H1 (cell line): ENCODE measurements at regions not wholly inside any gene's neighbourhood (a gene's known extent, or its start where the extent isn't known, plus 50 kb on each side); places are given as distances from the start of the nearest gene placed in this dataset.

Experiments
- CTCF ChIA-PET: fragments of 300-600 bp; sonication (Branson Sonifier 250); formaldehyde crosslinking; loops from one replicate; lab custom pipeline; 2021; ENCODE audit not compliant: partially characterized antibody; lab: Charles Lee
- POLR2A ChIA-PET: fragments of 300-600 bp; sonication (Branson Sonifier 250); formaldehyde crosslinking; loops from one replicate; lab custom pipeline; 2021; ENCODE audit warnings: inconsistent platforms; ENCODE audit not compliant: partially characterized antibody; lab: Charles Lee
- DNase-seq, 2 experiments: peaks; one replicate each; pipeline versions ENCODE4 v3.0.0 to v3.0.0-alpha.2; 2010 to 2022; ENCODE audit warnings: low spot score in 2 of 2, low read depth in 1 of 2, mixed read lengths in 1 of 2
- FAIRE-seq: peaks from 2 replicates; lab custom pipeline; 2011; peaks lifted over from hg19 to GRCh38; lab: Jason Lieb, UNC
- H2AFZ ChIP-seq: 2 replicates; pipeline ENCODE4 v1.8.1; 2012; ENCODE audit warnings: low read length, inconsistent platforms
- H2AK5ac ChIP-seq: 2 replicates; pipeline ENCODE4 v1.6.1; 2013; ENCODE audit warnings: low read depth, low read length
- H2BK120ac ChIP-seq: replicated peaks from 2 replicates; pipeline ENCODE3; 2013; ENCODE audit warnings: low read depth, low read length, inconsistent platforms
- H2BK12ac ChIP-seq: 2 replicates; pipeline ENCODE4 v1.6.1; 2013; ENCODE audit warnings: low read depth, low read length
- H2BK15ac ChIP-seq: 2 replicates; pipeline ENCODE4 v1.6.1; 2013; ENCODE audit warnings: low read length
- H2BK20ac ChIP-seq: 2 replicates; pipeline ENCODE4 v1.6.1; 2013; ENCODE audit warnings: low read length
- H2BK5ac ChIP-seq: 2 replicates; pipeline ENCODE4 v1.6.1; 2013; ENCODE audit warnings: low read depth, low read length
- H3K14ac ChIP-seq: 2 replicates; pipeline ENCODE4 v1.6.1; 2013; ENCODE audit warnings: inconsistent platforms; ENCODE audit not compliant: insufficient read length
- H3K18ac ChIP-seq: 2 replicates; pipeline ENCODE4 v1.6.1; 2013; ENCODE audit warnings: low read length; ENCODE audit errors: extremely low read depth
- H3K23ac ChIP-seq: 2 replicates; pipeline ENCODE4 v1.6.1; 2013; ENCODE audit warnings: inconsistent platforms; ENCODE audit not compliant: insufficient read length
- H3K23me2 ChIP-seq: 2 replicates; pipeline ENCODE4 v1.6.1; 2013; ENCODE audit warnings: low read depth, low read length
- H3K27ac ChIP-seq: 2 replicates; pipeline ENCODE4 v1.6.1; 2011; ENCODE audit warnings: low read depth, low read length, inconsistent platforms
- H3K27me3 ChIP-seq, 4 experiments: replicated peaks in 1 of 4; 1 replicate in 1 of 4; 2 replicates in 3 of 4; pipeline versions ENCODE4 v1.6.1 to v1.8.1; 2011 to 2013; ENCODE audit warnings: low read length in 3 of 4, mild to moderate bottlenecking in 3 of 4, inconsistent platforms in 2 of 4, mixed read lengths in 2 of 4, moderate library complexity in 1 of 4; ENCODE audit not compliant: control insufficient read depth in 3 of 4, insufficient read depth in 3 of 4; ENCODE audit errors: extremely low read depth in 1 of 4
- H3K36me3 ChIP-seq, 4 experiments: 2 replicates each; pipeline versions ENCODE4 v1.6.1 to v1.8.1; 2011 to 2013; ENCODE audit warnings: mild to moderate bottlenecking in 4 of 4, low read length in 3 of 4, moderate library complexity in 2 of 4, control low read depth in 1 of 4, inconsistent platforms in 1 of 4; ENCODE audit not compliant: insufficient read depth in 4 of 4, control insufficient read depth in 2 of 4
- H3K4ac ChIP-seq: replicated peaks from 2 replicates; pipeline ENCODE3; 2013; ENCODE audit warnings: low read length, low read depth, mixed read lengths, inconsistent platforms; ENCODE audit not compliant: insufficient read length
- H3K4me1 ChIP-seq, 4 experiments: replicated peaks in 1 of 4; 1 replicate in 1 of 4; 2 replicates in 3 of 4; pipeline versions ENCODE4 v1.6.1 to v1.8.1; 2011 to 2013; ENCODE audit warnings: low read length in 3 of 4, inconsistent platforms in 2 of 4, mixed read lengths in 1 of 4; ENCODE audit not compliant: insufficient read depth in 4 of 4, control insufficient read depth in 3 of 4
- H3K4me2 ChIP-seq, 2 experiments: 2 replicates each; pipeline versions ENCODE4 v1.6.1 to v1.8.1; 2011 to 2013; ENCODE audit warnings: low read depth in 2 of 2, low read length in 2 of 2, control low read depth in 1 of 2, inconsistent platforms in 1 of 2, mild to moderate bottlenecking in 1 of 2; ENCODE audit not compliant: insufficient read depth in 1 of 2
- H3K4me3 ChIP-seq, 4 experiments: fragments of 200-600, 300-600 bp in 1 of 4; sonication (generic), shearing (Covaris generic), sonication (Bioruptor Twin) in 1 of 4; 2 replicates each; pipeline versions ENCODE4 v1.5.1 to v1.8.1; 2011 to 2016; ENCODE audit warnings: low read length in 4 of 4, low read depth in 3 of 4, control low read depth in 2 of 4, inconsistent platforms in 2 of 4, mild to moderate bottlenecking in 2 of 4, mixed read lengths in 1 of 4, moderate library complexity in 1 of 4; ENCODE audit not compliant: insufficient read depth in 2 of 4; ENCODE audit errors: extremely low read depth in 1 of 4
- H3K56ac ChIP-seq: replicated peaks from 2 replicates; pipeline ENCODE3; 2013; ENCODE audit warnings: low read depth, mild to moderate bottlenecking, mixed read lengths, low read length, inconsistent platforms; ENCODE audit not compliant: insufficient read length
- H3K79me1 ChIP-seq: 2 replicates; pipeline ENCODE4 v1.6.1; 2013; ENCODE audit warnings: low read depth, low read length, control low read depth
- H3K79me2 ChIP-seq, 2 experiments: 2 replicates each; pipeline versions ENCODE4 v1.6.1 to v1.8.1; 2012 to 2013; ENCODE audit warnings: low read length in 2 of 2, mild to moderate bottlenecking in 2 of 2, inconsistent platforms in 1 of 2; ENCODE audit not compliant: insufficient read depth in 2 of 2, control insufficient read depth in 1 of 2
- H3K9ac ChIP-seq, 4 experiments: replicated peaks in 1 of 4; 1 replicate in 1 of 4; 2 replicates in 3 of 4; pipeline versions ENCODE4 v1.6.1 to v1.8.1; 2011 to 2013; ENCODE audit warnings: low read depth in 3 of 4, low read length in 3 of 4, control low read depth in 2 of 4, mild to moderate bottlenecking in 2 of 4, moderate library complexity in 2 of 4, inconsistent platforms in 1 of 4; ENCODE audit errors: extremely low read depth in 1 of 4
- H3K9me3 ChIP-seq, 2 experiments: 2 replicates each; pipeline versions ENCODE4 v1.6.1 to v1.8.1; 2012 to 2013; ENCODE audit warnings: mild to moderate bottlenecking in 2 of 2, moderate library complexity in 2 of 2, control low read depth in 1 of 2, inconsistent platforms in 1 of 2, low read depth in 1 of 2, low read length in 1 of 2, mixed read lengths in 1 of 2; ENCODE audit not compliant: insufficient read depth in 2 of 2
- H4K20me1 ChIP-seq, 2 experiments: replicated peaks in 1 of 2; 2 replicates each; pipeline versions ENCODE3 to v1.8.1; 2011 to 2013; ENCODE audit warnings: inconsistent platforms in 2 of 2, low read length in 2 of 2, mild to moderate bottlenecking in 1 of 2; ENCODE audit not compliant: insufficient read depth in 2 of 2, control insufficient read depth in 1 of 2
- H4K5ac ChIP-seq: 2 replicates; pipeline ENCODE4 v1.6.1; 2013; ENCODE audit warnings: low read length, low read depth, mixed read lengths, inconsistent platforms; ENCODE audit not compliant: insufficient read length
- H4K8ac ChIP-seq: 2 replicates; pipeline ENCODE4 v1.8.0; 2013; ENCODE audit warnings: mild to moderate bottlenecking, moderate library complexity, low read length, inconsistent platforms; ENCODE audit not compliant: insufficient read depth; ENCODE audit errors: extremely low read depth
- H4K91ac ChIP-seq: replicated peaks from 2 replicates; pipeline ENCODE3; 2013; ENCODE audit warnings: low read length, mixed read lengths, inconsistent platforms; ENCODE audit not compliant: insufficient read length
- HDAC6 ChIP-seq: IDR thresholded peaks from one replicate; pipeline ENCODE4 v1.7.1; 2012; ENCODE audit warnings: low read depth, mild to moderate bottlenecking, inconsistent platforms, low read length, moderate library complexity
- PHF8 ChIP-seq: fragments of 200-600 bp; sonication (generic); conservative IDR thresholded peaks from 2 replicates; pipeline ENCODE4 v1.7.1; 2012; ENCODE audit warnings: low read depth, mild to moderate bottlenecking, inconsistent platforms, low read length, moderate library complexity
- POU5F1 ChIP-seq: IDR thresholded peaks from 2 replicates; pipeline ENCODE4 v1.6.1; 2011; ENCODE audit warnings: low read depth, mild to moderate bottlenecking, low read length, moderate library complexity
- SIN3A ChIP-seq, 2 experiments: IDR thresholded peaks in 1 of 2; conservative IDR thresholded peaks in 1 of 2; 2 replicates each; pipeline ENCODE4 v1.6.1; 2011 to 2012; ENCODE audit warnings: low read length in 2 of 2, improper control_type of control experiment in 1 of 2, low read depth in 1 of 2, mild to moderate bottlenecking in 1 of 2
- SRF ChIP-seq: IDR thresholded peaks from 2 replicates; pipeline ENCODE4 v1.6.1; 2011; ENCODE audit warnings: mild to moderate bottlenecking, low read depth, low read length, moderate library complexity
- WGBS, 2 experiments: shearing (Covaris generic) in 1 of 2; methylation state at CpG; one replicate each; pipeline versions ENCODE4 v1.1.6 to v1.1.7; 2013 to 2015; ENCODE audit warnings: low lambda C conversion rate in 2 of 2, mixed read lengths in 2 of 2, inconsistent platforms in 1 of 2, low coverage in 1 of 2, missing lambda C conversion rate in 1 of 2; ENCODE audit not compliant: insufficient replicate concordance in 2 of 2, insufficient coverage in 1 of 2, insufficient read length in 1 of 2; ENCODE audit errors: extremely low coverage in 1 of 2, missing lambda C conversion rate in 1 of 2; 5-methylcytosine and 5-hydroxymethylcytosine counted together

DNA sequence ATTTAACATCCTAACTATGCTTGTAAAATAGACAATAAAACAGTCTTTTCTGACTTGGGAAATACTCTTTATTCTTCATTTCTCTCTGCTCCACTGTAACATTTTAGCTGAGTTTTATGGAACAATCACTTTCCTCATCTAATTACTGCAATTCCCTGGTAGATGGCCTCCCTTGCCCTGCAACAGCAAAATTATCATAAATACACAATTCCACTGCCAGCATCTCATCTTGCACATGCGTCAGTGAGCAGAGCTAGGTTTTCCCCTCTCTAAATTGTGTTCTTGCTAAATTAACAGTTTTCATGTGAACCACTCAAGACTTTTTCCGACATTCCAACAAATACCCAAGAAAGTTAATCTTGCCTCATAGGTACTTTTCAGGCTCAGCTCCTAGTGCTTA, 920.9 kb upstream of the GOT2 start:
- Histone ChIP-seq H3K9me3 (no peaks in the 10 kb centered on the region), H3K9ac (no peak overlapping the region), H3K56ac (no peak overlapping the region), H3K18ac (no peak overlapping the region), H2BK20ac (no peak overlapping the region), H3K36me3 (no peaks in the 10 kb centered on the region), H3K4me2 (no peak overlapping the region), H3K79me1 (no peaks in the 10 kb centered on the region)
- DNase-seq, result no peak
- CTCF ChIA-PET, result no interaction called here
- no peak for FAIRE-seq
- TF ChIP-seq POU5F1, result no peak
- no peak for TF ChIP-seq HDAC6
- TF ChIP-seq PHF8, result no peak
- no peak for TF ChIP-seq SRF
- TF ChIP-seq SIN3A (conservative IDR thresholded peaks at IDR 0.05 in 1 of 2, IDR thresholded peaks at IDR 0.05 in 1 of 2; ENCODE audit: low read depth in 1 of 2, low read length in 2 of 2), result no peak
- TF ChIP-seq, all 59 proteins: peak for 0
- Histone ChIP-seq H3K23me2 (no peaks in the 10 kb centered on the region), H4K20me1 (no peaks in the 10 kb centered on the region), H4K5ac (no peak overlapping the region), H3K23ac (no peak overlapping the region), H3K27me3 (no peaks in the 10 kb centered on the region), H3K4me3 (no peak overlapping the region), H4K8ac (no peak overlapping the region), H2BK120ac (no peak overlapping the region), H2BK5ac (no peak overlapping the region), H3K27ac (no peak overlapping the region), H3K4me1 (no peaks in the 10 kb centered on the region), H2BK15ac (no peak overlapping the region), H2BK12ac (no peak overlapping the region), H3K4ac (no peak overlapping the region), H2AFZ (no peak overlapping the region), H3K14ac (no peak overlapping the region), H3K79me2 (no peaks in the 10 kb centered on the region), H4K91ac (no peak overlapping the region), H2AK5ac (no peak overlapping the region)
- POLR2A ChIA-PET, result no interaction called here
- WGBS, 2 experiments, result 85% methylated on average over 2 of the region's 2 CpGs; no CpG with 5 or more reads in 1 of the 2 experiments
